Keratinocyte (primary cell): ENCODE measurements at regions not wholly inside any gene's neighbourhood (a gene's known extent, or its start where the extent isn't known, plus 50 kb on each side); places are given as distances from the start of the nearest gene placed in this dataset.

Experiments
- DNase-seq: peaks from one replicate; pipeline ENCODE4 v3.0.0-alpha.2; 2011; ENCODE audit warnings: low read depth, missing footprints, low spot score
- FAIRE-seq: peaks from 2 replicates; lab custom pipeline; 2011; peaks lifted over from hg19 to GRCh38; lab: Jason Lieb, UNC
- H2AFZ ChIP-seq: 2 replicates; pipeline ENCODE4 v1.6.0; 2012; ENCODE audit warnings: low read length, control low read depth, inconsistent platforms; ENCODE audit not compliant: control insufficient read depth
- H3K27ac ChIP-seq: 2 replicates; pipeline ENCODE4 v1.5.1; 2011; ENCODE audit warnings: low read length; ENCODE audit not compliant: control insufficient read depth, insufficient read depth
- H3K27me3 ChIP-seq: 3 replicates; pipeline ENCODE4 v1.6.0; 2011; ENCODE audit warnings: low read length; ENCODE audit not compliant: control insufficient read depth, insufficient read depth; ENCODE audit errors: extremely low read depth
- H3K36me3 ChIP-seq, 2 experiments: 2 replicates in 1 of 2; 3 replicates in 1 of 2; pipeline ENCODE4 v1.5.1; 2011; ENCODE audit warnings: low read length in 2 of 2, mild to moderate bottlenecking in 1 of 2; ENCODE audit not compliant: control insufficient read depth in 2 of 2, insufficient read depth in 2 of 2; ENCODE audit errors: extremely low read depth in 1 of 2
- H3K4me1 ChIP-seq: 3 replicates; pipeline ENCODE4 v1.5.1; 2011; ENCODE audit warnings: low read length; ENCODE audit not compliant: control insufficient read depth, insufficient read depth; ENCODE audit errors: extremely low read depth
- H3K4me2 ChIP-seq: 3 replicates; pipeline ENCODE4 v1.6.0; 2011; ENCODE audit warnings: low read depth, low read length; ENCODE audit not compliant: control insufficient read depth, insufficient read depth; ENCODE audit errors: extremely low read depth
- H3K4me3 ChIP-seq, 3 experiments: fragments of 200-600 bp in 1 of 3; sonication (generic) in 1 of 3; 2 replicates in 2 of 3; 3 replicates in 1 of 3; pipeline ENCODE4 v1.5.1; 2011 to 2016; ENCODE audit warnings: low read length in 3 of 3, mild to moderate bottlenecking in 3 of 3, control low read depth in 2 of 3, inconsistent platforms in 1 of 3, low read depth in 1 of 3, mixed read lengths in 1 of 3, mixed run types in 1 of 3, moderate library complexity in 1 of 3; ENCODE audit not compliant: control insufficient read depth in 2 of 3, insufficient read depth in 2 of 3; ENCODE audit errors: extremely low read depth in 1 of 3
- H3K79me2 ChIP-seq: 2 replicates; pipeline ENCODE4 v1.6.0; 2012; ENCODE audit warnings: low read length; ENCODE audit not compliant: control insufficient read depth, insufficient read depth
- H3K9ac ChIP-seq: 3 replicates; pipeline ENCODE4 v1.6.0; 2011; ENCODE audit warnings: low read length; ENCODE audit not compliant: control insufficient read depth, insufficient read depth; ENCODE audit errors: extremely low read depth
- H3K9me1 ChIP-seq: 3 replicates; pipeline ENCODE4 v1.6.0; 2011; ENCODE audit warnings: low read length; ENCODE audit not compliant: control insufficient read depth, insufficient read depth; ENCODE audit errors: extremely low read depth
- H3K9me3 ChIP-seq: 2 replicates; pipeline ENCODE4 v1.5.1; 2012; ENCODE audit warnings: low read depth, low read length; ENCODE audit not compliant: control insufficient read depth
- H4K20me1 ChIP-seq: 3 replicates; pipeline ENCODE4 v1.6.0; 2011; ENCODE audit warnings: low read length; ENCODE audit not compliant: control insufficient read depth, insufficient read depth; ENCODE audit errors: extremely low read depth
- CTCF ChIP-seq, 3 experiments: IDR thresholded peaks in 1 of 3; conservative IDR thresholded peaks in 1 of 3; optimal IDR thresholded peaks in 1 of 3; 2 replicates in 2 of 3; 3 replicates in 1 of 3; pipeline versions ENCODE3 to v1.5.1; 2011; ENCODE audit warnings: low read length in 3 of 3, mild to moderate bottlenecking in 3 of 3, moderate library complexity in 2 of 3, control low read depth in 1 of 3, inconsistent platforms in 1 of 3; ENCODE audit not compliant: insufficient read depth in 2 of 3; ENCODE audit errors: extremely low read depth in 1 of 3
- EZH2 ChIP-seq: IDR thresholded peaks from one replicate; pipeline ENCODE4 v1.6.1; 2012; ENCODE audit warnings: inconsistent platforms, mild to moderate bottlenecking, low read length, moderate library complexity
- dilution Hi-C: fragments of 300-500 bp; cut with MboI; formaldehyde crosslinking; loops from one replicate; pipeline ENCODE4 v1.7.0; 2020; ENCODE audit warnings: low sequenced_read_pairs; ENCODE audit not compliant: extremely low pct_ligation_motif_present

- FAIRE-seq, result no peak
- no peaks in the 10 kb centered on the region for H3K79me2 ChIP-seq
- H3K4me1 ChIP-seq, result no peaks in the 10 kb centered on the region
- no peaks in the 10 kb centered on the region for H4K20me1 ChIP-seq
- no peaks in the 10 kb centered on the region for H3K36me3 ChIP-seq
- no peak overlapping the region for H3K4me3 ChIP-seq
- H3K9me1 ChIP-seq, result no peaks in the 10 kb centered on the region
- H3K27me3 ChIP-seq, result no peaks in the 10 kb centered on the region
- no peak overlapping the region for H3K9ac ChIP-seq
- no peak overlapping the region for H3K4me2 ChIP-seq
- H3K9me3 ChIP-seq, result peaks cover 2% of the 10 kb centered on the region
- H2AFZ ChIP-seq, result no peak overlapping the region
- dilution Hi-C loops, result no loop called here
- H3K27ac ChIP-seq, result no peak overlapping the region
- DNase-seq, result no peak
- TF ChIP-seq CTCF (optimal IDR thresholded peaks at IDR 0.05 in 1 of 3, IDR thresholded peaks at IDR 0.05 in 1 of 3, conservative IDR thresholded peaks at IDR 0.05 in 1 of 3; ENCODE audit: extremely low read depth in 1 of 3, insufficient read depth in 2 of 3, low read length in 3 of 3) (no peak), EZH2 (no peak)
These were observed 79.7 kb upstream of the DIO3 start for GRCh38 chr14:101481557-101481956.

GRCh38 chr14:101482066-101482465 is 79.2 kb upstream of the DIO3 start:
- DNase-seq (no peak), FAIRE-seq (no peak)
- Histone ChIP-seq H3K36me3 (no peaks in the 10 kb centered on the region), H3K27ac (no peak overlapping the region), H3K4me3 (no peak overlapping the region), H3K4me1 (no peaks in the 10 kb centered on the region), H2AFZ (no peak overlapping the region), H3K4me2 (no peak overlapping the region), H3K9me1 (no peaks in the 10 kb centered on the region), H3K9me3 (no peaks in the 10 kb centered on the region), H3K9ac (no peak overlapping the region), H3K27me3 (no peaks in the 10 kb centered on the region), H3K79me2 (no peaks in the 10 kb centered on the region), H4K20me1 (no peaks in the 10 kb centered on the region)
- TF ChIP-seq EZH2, result no peak
- TF ChIP-seq CTCF (optimal IDR thresholded peaks at IDR 0.05 in 1 of 3, IDR thresholded peaks at IDR 0.05 in 1 of 3, conservative IDR thresholded peaks at IDR 0.05 in 1 of 3; ENCODE audit: extremely low read depth in 1 of 3, insufficient read depth in 2 of 3, low read length in 3 of 3), result no peak
- dilution Hi-C loops, result no loop called here
